ENCODE measurements at regions not wholly inside any gene's neighbourhood (a gene's known extent, or its start where the extent isn't known, plus 50 kb on each side); places are given as distances from the start of the nearest gene placed in this dataset.

- TF ChIP-seq TAF1 (IDR thresholded peaks at IDR 0.05; ENCODE audit: borderline replicate concordance, insufficient read depth, low read length): no peak
- no peak for TF ChIP-seq REST (IDR thresholded peaks at IDR 0.05; ENCODE audit: insufficient read depth in 1 of 2, low read depth in 2 of 2, low read length in 2 of 2)
- no peak for TF ChIP-seq SIN3A (IDR thresholded peaks at IDR 0.05; ENCODE audit: borderline replicate concordance, insufficient read depth, low read length)
- TF ChIP-seq FOXP2 (optimal IDR thresholded peaks at IDR 0.05; ENCODE audit: borderline replicate concordance, extremely low read depth, extremely low read length, insufficient read depth): no peak
These were observed 406.3 kb downstream of the IRX1 start for GRCh38 chr5:4001758-4002533.

GRCh38 chr5:4005335-4005734 is 409.7 kb downstream of the IRX1 start:
- TF ChIP-seq TAF1 (IDR thresholded peaks at IDR 0.05; ENCODE audit: borderline replicate concordance, insufficient read depth, low read length): no peak
- TF ChIP-seq SIN3A (IDR thresholded peaks at IDR 0.05; ENCODE audit: borderline replicate concordance, insufficient read depth, low read length): no peak
- TF ChIP-seq POLR2AphosphoS5 (IDR thresholded peaks at IDR 0.05; ENCODE audit: low read depth, low read length): no peak
- TF ChIP-seq REST (IDR thresholded peaks at IDR 0.05; ENCODE audit: insufficient read depth in 1 of 2, low read depth in 2 of 2, low read length in 2 of 2): no peak
- TF ChIP-seq FOXP2 (optimal IDR thresholded peaks at IDR 0.05; ENCODE audit: borderline replicate concordance, extremely low read depth, extremely low read length, insufficient read depth): no peak

GRCh38 chr5:4007001-4007400 is 411.4 kb downstream of the IRX1 start:
- TF ChIP-seq SIN3A (IDR thresholded peaks at IDR 0.05; ENCODE audit: borderline replicate concordance, insufficient read depth, low read length) (no peak), REST (IDR thresholded peaks at IDR 0.05; ENCODE audit: insufficient read depth in 1 of 2, low read depth in 2 of 2, low read length in 2 of 2) (no peak), POLR2AphosphoS5 (IDR thresholded peaks at IDR 0.05; ENCODE audit: low read depth, low read length) (no peak), FOXP2 (optimal IDR thresholded peaks at IDR 0.05; ENCODE audit: borderline replicate concordance, extremely low read depth, extremely low read length, insufficient read depth) (no peak), TAF1 (IDR thresholded peaks at IDR 0.05; ENCODE audit: borderline replicate concordance, insufficient read depth, low read length) (no peak)

- TF ChIP-seq TAF1 (IDR thresholded peaks at IDR 0.05; ENCODE audit: borderline replicate concordance, insufficient read depth, low read length) (no peak), SIN3A (IDR thresholded peaks at IDR 0.05; ENCODE audit: borderline replicate concordance, insufficient read depth, low read length) (no peak), FOXP2 (optimal IDR thresholded peaks at IDR 0.05; ENCODE audit: borderline replicate concordance, extremely low read depth, extremely low read length, insufficient read depth) (no peak), POLR2AphosphoS5 (IDR thresholded peaks at IDR 0.05; ENCODE audit: low read depth, low read length) (no peak), REST (IDR thresholded peaks at IDR 0.05; ENCODE audit: insufficient read depth in 1 of 2, low read depth in 2 of 2, low read length in 2 of 2) (no peak)
These were observed 416.3 kb downstream of the IRX1 start for GRCh38 chr5:4011943-4012342.

All from PFSK-1 (cell line).